ENCODE measurements at regions not wholly inside any gene's neighbourhood (a gene's known extent, or its start where the extent isn't known, plus 50 kb on each side); places are given as distances from the start of the nearest gene placed in this dataset.
"Not testable (repeated sequence)": the region's sequence is repeated elsewhere in the genome, so short reads cannot be mapped to it uniquely, and the experiment has no call there.

GRCh38 chr5:98309785-98310598 is 463.5 kb upstream of the RGMB start:
- no peak for DNase-seq (ENCODE audit: low read depth)

- DNase-seq (ENCODE audit: low read depth) = no peak
These were observed 459.2 kb upstream of the RGMB start for GRCh38 chr5:98314292-98314691.

DNA sequence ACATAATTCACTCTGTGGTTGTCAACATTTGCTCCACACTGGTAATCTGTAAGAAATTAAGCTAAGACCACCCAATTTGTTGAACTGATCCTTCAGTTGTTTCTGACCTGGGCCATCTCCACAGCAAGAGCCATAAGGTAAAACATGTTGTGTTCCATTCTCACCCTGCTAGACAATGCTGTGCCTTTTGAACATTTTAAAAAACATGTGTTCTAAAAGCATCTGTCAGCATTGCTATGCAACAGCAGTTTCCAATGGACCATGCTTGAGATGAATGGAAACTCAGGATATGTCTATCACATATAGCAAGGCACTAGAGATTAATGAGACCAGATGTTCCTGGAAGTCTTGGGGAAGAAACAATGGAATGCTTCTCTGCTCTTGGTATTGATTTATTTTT is 455.1 kb upstream of the RGMB start:
- no peak for DNase-seq (ENCODE audit: low read depth)

DNA sequence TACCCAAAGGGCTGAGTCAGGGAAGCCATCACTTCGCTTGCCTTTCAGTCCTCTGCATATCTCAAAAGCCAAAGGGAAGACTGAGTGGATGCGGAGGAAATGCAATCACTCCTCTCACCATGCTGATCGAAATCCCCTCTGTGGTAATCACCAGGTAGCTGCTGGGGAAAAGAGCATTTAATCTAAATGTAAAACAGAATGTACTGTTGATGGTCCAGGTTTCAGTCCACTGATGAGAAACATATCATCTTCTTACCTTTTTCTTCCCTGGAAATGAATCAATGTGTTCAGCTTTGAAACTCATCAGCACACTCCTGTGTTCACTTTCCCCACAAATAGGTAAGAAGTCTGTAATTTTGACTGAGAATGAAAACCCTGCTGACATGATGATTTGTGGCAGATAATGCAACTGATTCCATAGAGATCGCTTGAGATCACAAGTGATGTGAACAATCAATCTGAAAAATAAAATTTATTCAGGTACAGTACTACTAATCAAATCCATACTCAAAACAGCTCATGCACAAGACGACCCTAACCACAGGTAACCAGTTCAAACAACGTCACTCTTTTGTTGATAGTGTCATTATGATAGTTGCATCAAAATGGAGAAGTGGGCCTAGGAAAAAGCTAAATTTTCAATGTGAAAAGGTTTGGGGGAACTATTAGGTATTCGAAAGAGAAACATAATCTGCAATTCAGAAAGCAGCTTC is 454.0 kb upstream of the RGMB start:
- DNase-seq (ENCODE audit: low read depth) = no peak

DNA sequence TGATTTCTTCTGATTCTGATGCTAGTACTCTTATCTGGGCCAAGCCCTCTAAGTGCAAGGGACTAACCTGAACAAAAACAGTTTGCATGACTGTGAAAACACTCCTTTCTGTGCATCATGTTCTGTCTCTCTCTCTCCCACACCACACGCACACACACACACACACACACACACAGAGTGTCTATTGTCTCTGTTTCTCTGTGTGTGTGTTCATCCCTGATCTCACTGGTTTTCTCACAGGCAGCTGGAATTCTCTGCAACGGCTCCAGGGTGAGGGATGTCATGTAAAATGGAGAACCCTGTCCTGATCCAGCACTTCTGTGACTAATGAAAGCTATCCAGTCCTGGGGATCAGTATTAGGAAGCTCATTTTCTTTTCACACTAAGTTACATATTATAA is 453.1 kb upstream of the RGMB start:
- no peak for DNase-seq (ENCODE audit: low read depth)

DNA sequence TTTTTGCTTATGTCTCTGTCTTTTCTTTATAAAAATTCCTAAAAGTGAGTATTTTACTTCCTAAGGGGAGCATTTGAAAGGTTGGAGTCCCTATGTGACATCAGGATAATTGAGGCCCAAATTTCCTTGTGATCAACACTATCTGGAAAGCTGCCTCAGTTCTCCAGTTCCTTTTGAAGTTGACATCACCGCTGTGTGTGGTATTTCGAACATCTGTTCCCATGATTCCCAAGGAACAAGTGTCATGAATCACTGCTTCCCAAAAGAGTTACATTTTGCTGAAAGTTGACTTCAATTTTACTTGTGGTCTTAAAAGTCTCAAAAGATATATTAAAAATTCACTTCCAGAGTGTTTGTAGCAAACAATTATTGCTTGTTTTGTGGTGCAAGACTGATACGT is 452.1 kb upstream of the RGMB start:
- no peak for DNase-seq (ENCODE audit: low read depth)

DNA sequence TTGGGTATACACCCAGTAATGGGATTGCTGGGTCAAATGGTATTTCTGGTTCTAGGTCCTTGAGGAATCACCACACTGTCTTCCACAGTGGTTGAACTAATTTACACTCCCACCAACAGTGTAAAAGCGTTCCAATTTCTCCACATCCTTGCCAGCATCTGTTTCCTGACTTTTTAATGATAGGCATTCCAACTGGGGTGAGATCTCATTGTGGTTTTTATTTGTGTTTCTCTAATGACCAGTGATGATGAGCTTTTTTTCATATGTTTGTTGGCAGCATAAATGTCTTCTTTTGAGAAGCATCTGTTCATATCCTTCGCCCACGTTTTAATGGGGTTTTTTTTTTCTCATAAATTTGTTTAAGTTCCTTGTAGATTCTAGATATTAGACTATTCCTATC is 448.3 kb upstream of the RGMB start:
- DNase-seq (ENCODE audit: low read depth) = not testable (repeated sequence)

DNA sequence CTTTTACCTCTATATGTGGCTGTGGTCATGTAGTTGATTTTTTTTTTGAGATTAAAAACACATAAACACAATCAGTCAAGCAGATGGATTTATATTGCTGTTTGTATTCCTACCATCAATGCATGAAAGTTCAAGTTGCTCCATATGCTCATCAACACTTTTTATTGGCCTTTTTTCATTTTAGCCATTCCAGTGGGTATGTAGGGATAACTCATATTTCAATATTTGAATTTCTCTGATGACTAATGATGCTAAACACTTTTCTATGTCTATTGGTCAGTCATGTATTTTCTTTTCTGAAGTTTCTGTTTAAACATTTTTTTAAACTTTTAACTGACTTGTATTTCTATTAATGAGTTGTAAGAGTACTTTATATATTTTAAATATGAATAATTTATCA is 445.4 kb upstream of the RGMB start:
- no peak for DNase-seq (ENCODE audit: low read depth)

DNA sequence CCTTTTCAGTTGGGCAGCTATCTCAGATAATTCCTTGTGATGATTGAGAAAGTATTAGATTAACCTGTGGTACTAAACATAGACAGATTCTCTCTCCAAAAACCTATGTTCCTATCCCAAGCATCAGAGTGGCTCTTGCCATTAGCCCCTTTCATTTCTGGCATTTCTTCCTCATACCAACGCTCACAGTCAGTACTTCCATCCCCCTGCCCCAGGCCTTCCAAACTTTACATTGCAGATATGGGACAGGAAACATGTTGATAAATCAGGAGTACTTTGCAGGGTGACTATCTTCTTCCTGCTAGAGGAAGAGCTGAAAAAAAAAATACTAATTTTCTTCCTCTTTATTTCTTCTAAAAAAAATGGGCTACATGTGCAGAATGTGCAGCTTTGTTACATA is 442.6 kb upstream of the RGMB start:
- no peak for DNase-seq (ENCODE audit: low read depth)

GRCh38 chr5:98333921-98334320 is 439.5 kb upstream of the RGMB start:
- no peak for DNase-seq (ENCODE audit: low read depth)

DNA sequence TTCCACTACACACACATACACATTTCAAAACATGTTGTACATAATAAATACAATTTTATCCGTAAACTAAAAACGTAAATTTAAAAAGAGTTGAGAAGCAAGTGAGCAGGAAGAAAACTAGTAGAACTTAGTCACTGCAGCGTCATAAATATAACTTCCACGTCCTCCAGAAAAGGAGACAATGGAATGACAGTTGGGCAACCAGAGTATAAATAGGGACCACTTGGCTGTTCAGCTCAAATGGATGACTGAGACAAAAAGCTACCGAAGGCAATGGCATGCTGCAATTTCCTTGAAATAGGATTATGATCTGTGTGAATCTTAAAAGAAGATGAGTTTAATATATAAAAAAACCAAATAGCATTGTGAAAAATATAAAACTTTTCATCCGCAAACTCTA is 438.5 kb upstream of the RGMB start:
- no peak for DNase-seq (ENCODE audit: low read depth)

DNA sequence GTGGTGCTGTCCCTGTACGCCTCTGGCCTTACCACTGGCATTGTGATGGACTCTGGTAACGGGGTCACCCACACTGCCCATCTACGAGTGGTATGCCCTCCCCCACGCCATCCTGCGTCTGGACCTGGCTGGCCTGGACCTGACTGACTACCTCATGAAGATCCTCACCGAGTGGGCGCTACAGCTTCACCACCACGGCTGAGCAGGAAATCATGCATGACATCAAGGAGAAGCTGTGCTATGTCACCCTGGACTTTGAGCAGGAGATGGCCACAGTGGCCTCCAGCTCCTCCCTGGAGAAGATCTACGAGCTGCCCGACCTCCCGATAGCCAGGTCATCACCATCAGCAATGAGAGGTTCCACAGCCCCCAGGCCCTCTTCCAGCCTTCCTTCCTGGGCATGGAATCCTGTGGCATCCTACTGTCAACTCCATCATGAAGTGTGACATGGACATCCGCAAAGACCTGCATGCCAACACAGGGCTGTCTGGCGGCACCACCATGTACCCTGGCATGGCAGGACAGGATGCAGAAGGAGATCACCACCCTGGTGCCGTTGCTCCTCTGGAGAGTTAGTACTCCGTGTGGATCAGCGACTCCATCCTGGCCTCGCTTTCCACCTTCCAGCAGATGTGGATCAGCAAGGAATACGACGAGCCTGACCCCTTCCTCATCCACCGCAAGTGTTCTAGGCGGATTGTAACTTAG is 434.2 kb upstream of the RGMB start:
- no peak for DNase-seq (ENCODE audit: low read depth)

DNA sequence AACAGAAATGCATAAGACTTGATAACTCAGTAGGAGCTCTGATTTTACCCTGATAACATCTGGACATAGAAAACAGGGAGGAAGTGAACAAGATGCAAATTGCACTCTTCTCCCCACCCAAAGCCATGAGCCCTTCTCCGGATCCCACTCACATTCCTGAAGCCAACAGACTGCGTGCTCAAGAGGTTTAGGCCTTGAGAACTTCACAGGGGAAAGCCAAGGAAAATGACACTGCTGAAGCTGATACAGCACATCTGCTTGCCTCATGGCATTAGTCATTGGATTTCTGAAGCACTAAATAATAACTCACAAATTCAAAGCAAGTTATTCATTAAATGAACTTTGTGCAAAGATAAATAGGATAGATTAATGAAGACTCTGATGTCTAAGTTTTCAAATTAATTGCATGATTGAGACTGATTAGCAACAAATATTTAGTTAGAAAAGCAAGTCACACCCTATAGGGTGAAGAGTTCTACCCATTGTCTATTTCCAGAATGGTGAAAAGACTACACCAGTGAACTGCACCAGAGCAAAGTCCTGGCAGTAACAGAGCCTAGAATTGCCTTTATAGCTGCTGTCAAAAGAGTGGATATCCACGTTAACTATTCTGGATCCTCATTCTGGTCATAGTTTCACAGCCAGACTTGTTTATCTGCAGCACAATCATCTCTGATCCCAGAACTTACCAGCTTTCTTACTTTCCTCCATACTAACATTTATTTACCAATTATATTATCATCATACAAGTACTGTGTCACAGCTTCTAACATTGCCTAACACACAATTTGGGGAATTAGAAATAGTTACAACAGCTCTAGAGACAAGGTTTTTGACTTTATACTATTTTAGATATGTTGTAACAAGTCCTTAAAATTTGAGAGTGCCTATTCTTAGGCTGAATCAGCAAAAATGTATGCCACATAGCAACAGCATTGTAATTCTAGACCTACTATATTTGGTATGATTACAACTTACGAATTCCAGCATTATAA is 432.1 kb upstream of the RGMB start:
- no peak for DNase-seq (ENCODE audit: low read depth)

- not testable (repeated sequence) for DNase-seq (ENCODE audit: low read depth)
These were observed 430.4 kb upstream of the RGMB start for GRCh38 chr5:98342958-98343660.

DNA sequence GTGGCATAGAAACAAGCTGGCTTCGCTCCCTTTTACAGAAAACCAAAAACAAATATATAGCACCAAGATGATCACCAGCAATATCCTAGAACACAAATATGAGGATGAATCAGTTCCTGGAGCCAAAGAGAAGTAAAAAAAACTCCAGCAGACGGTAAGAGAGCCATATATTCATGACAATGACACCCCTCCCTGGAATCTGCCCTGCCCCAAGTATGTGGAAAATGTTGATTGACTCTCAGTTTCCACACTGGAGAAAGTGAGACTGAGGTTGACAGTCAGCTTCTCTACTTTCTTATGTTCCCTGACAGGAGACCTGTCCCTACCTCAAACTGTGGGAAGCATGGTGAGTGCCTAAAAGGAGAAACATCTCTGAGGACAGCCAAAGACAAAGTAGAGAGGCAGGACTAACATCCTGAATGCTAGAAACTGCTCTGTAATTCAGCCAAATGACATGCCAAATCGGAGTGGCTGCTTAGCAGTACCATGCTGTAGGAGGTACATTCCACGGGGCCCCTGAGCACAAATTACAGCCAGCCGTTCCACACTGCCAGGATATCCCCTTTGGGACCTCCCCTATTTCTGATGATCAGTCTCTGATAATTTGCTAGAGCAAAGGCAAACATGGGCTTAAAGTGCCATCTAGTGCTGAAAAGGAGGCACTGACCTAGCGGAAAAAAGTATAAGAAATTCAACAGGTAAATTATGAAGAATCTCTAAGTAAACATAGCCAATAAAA is 424.0 kb upstream of the RGMB start:
- DNase-seq (ENCODE audit: low read depth) = no peak

- no peak for DNase-seq (ENCODE audit: low read depth)
These were observed 423.5 kb upstream of the RGMB start for GRCh38 chr5:98349990-98350365.

DNA sequence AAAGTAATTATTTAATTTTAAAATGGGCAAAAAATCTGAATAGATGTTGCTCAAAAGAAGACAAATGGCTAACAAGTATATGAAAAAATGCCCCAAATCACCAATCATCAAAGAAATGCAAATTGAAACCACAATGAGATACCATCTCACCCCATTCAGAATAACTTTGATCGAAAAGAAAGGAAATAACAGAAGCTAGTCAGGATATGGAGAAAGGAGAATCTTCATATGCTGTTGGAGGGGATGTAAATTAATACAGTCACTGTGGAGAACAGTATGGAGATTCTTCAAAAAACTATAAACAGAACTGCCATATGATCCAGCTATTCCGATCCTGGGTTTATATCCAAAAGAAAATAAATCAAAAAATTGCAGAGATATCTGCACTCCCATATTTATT is 418.5 kb upstream of the RGMB start:
- no peak for DNase-seq (ENCODE audit: low read depth)

DNA sequence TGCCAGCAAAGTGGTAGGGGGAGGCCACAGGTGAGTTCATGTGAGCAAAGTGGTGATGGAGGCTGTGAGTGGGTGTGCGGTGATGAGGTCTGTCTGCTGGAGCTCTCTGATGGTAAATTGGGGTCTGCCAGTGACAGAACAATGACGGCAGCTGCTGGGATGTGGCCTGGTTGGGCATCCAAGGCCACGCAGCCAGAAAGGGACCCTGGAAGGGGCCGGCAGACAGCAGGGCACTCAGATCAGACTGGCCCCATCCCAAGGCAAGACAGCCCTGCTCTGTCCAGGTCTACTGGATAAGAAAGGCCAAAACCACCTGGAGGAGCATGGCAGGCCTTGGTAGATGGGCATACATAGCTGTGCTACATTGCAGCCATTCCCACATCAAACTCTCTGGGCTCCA is 412.9 kb upstream of the RGMB start:
- DNase-seq (ENCODE audit: low read depth) = no peak

- DNase-seq (ENCODE audit: low read depth) = no peak
These were observed 410.3 kb upstream of the RGMB start for GRCh38 chr5:98363157-98363556.

- no peak for DNase-seq (ENCODE audit: low read depth)
These were observed 408.9 kb upstream of the RGMB start for GRCh38 chr5:98364549-98364948.

DNA sequence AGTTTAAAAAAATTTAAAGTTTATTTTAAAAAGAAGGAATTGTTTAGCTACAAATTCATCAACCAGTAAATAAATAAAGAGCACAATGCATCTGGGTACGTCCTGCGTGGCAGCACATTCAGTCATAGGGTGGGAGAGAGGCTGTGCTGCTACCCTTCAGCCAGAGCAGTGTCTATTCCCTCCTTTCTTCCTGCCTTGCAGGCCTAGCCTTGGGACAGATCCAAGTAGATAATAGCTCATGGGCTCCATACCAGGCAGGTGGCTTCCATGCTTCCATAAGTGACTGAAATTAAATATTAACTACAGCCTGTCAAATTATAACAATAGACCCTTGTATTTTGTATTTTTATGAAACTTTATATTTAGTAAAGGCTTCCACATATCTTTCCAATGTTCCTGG is 408.3 kb upstream of the RGMB start:
- DNase-seq (ENCODE audit: low read depth) = no peak

Data from CMK (cell line).